ENCODE measurements at regions not wholly inside any gene's neighbourhood (a gene's known extent, or its start where the extent isn't known, plus 50 kb on each side); places are given as distances from the start of the nearest gene placed in this dataset.

DNA sequence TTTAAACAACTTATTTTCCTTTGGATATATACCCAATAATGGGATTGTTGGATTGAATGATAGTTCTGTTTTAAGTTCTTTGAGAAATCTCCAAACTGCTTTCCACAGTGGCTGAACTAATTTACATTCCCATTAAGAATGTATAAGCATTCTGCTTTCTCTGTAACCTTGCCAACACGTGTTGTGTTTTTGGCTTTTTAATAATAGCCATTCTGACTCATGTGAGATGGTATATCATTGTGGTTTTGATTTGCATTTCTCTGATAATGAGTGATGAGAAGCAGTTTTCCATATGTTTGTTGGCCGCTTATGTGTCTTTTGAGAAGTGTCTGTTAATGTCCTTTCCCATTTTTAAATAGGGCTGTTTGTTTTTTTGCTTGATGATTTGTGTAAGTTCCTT, 155.6 kb upstream of the PITX2 start:
- TF ChIP-seq CTCF (conservative IDR thresholded peaks at IDR 0.05; ENCODE audit: low read length) (no peak), EZH2phosphoT487 (IDR thresholded peaks at IDR 0.05; ENCODE audit: borderline replicate concordance, low read depth, low read length) (no peak)

Measured in OCI-LY7 (cell line).